ENCODE measurements at regions not wholly inside any gene's neighbourhood (a gene's known extent, or its start where the extent isn't known, plus 50 kb on each side); places are given as distances from the start of the nearest gene placed in this dataset.

- Histone ChIP-seq H3K27me3 (ENCODE audit: low read depth) (no peaks in the 10 kb centered on the region), H3K36me3 (no peaks in the 10 kb centered on the region), H3K4me1 (no peaks in the 10 kb centered on the region), H3K9me3 (no peaks in the 10 kb centered on the region), H3K27ac (no peak overlapping the region), H3K4me3 (no peak overlapping the region)
- ATAC-seq (no peak), DNase-seq (no peak)
- TF ChIP-seq CTCF (IDR thresholded peaks at IDR 0.05) = no peak
- intact Hi-C loops (cut with DNase I) = no loop called here
Observed at GRCh38 chr15:96031426-96032110, 298.9 kb upstream of the NR2F2 start.

- Histone ChIP-seq H3K4me3 (no peak overlapping the region), H3K4me1 (no peaks in the 10 kb centered on the region), H3K27me3 (ENCODE audit: low read depth) (no peaks in the 10 kb centered on the region), H3K27ac (no peak overlapping the region), H3K36me3 (no peaks in the 10 kb centered on the region), H3K9me3 (no peaks in the 10 kb centered on the region)
- DNase-seq = no peak
- no peak for ATAC-seq
- TF ChIP-seq CTCF (IDR thresholded peaks at IDR 0.05) = no peak
- intact Hi-C loops (cut with DNase I) = no loop called here
Observed at GRCh38 chr15:96035091-96035490, 295.4 kb upstream of the NR2F2 start.

- Histone ChIP-seq H3K9me3 (no peaks in the 10 kb centered on the region), H3K36me3 (no peaks in the 10 kb centered on the region), H3K4me3 (no peak overlapping the region), H3K27ac (no peak overlapping the region), H3K4me1 (no peaks in the 10 kb centered on the region), H3K27me3 (ENCODE audit: low read depth) (no peaks in the 10 kb centered on the region)
- DNase-seq (no peak), ATAC-seq (no peak)
- TF ChIP-seq CTCF (IDR thresholded peaks at IDR 0.05) = no peak
- intact Hi-C loops (cut with DNase I) = no loop called here
Observed at GRCh38 chr15:96035635-96036034, 294.9 kb upstream of the NR2F2 start.

- Histone ChIP-seq H3K4me1 (no peaks in the 10 kb centered on the region), H3K36me3 (no peaks in the 10 kb centered on the region), H3K4me3 (no peak overlapping the region), H3K27me3 (ENCODE audit: low read depth) (no peaks in the 10 kb centered on the region), H3K9me3 (no peaks in the 10 kb centered on the region), H3K27ac (no peak overlapping the region)
- ATAC-seq (no peak), DNase-seq (no peak)
- TF ChIP-seq CTCF (IDR thresholded peaks at IDR 0.05) = no peak
- intact Hi-C loops (cut with DNase I) = no loop called here
Observed at GRCh38 chr15:96037584-96037983, 292.9 kb upstream of the NR2F2 start.

- H3K27me3 ChIP-seq (ENCODE audit: low read depth) = no peaks in the 10 kb centered on the region
- H3K4me3 ChIP-seq = no peak overlapping the region
- intact Hi-C loops (cut with DNase I) = no loop called here
- H3K4me1 ChIP-seq = no peaks in the 10 kb centered on the region
- DNase-seq = no peak
- H3K36me3 ChIP-seq = no peaks in the 10 kb centered on the region
- no peak for ATAC-seq
- no peak overlapping the region for H3K27ac ChIP-seq
- H3K9me3 ChIP-seq = no peaks in the 10 kb centered on the region
- no peak for TF ChIP-seq CTCF (IDR thresholded peaks at IDR 0.05)
Observed at GRCh38 chr15:96038131-96038530, 292.4 kb upstream of the NR2F2 start.

All from lower lobe of right lung (tissue), 2 donors.